ENCODE measurements at regions not wholly inside any gene's neighbourhood (a gene's known extent, or its start where the extent isn't known, plus 50 kb on each side); places are given as distances from the start of the nearest gene placed in this dataset.

GRCh38 chr3:141816958-141817357, 53.8 kb downstream of the GRK7 start:
- BruUV-seq (replicated peaks): no TSS peak
- H3K4me3 ChIP-seq: no peak overlapping the region
- no peak overlapping the region for H3K27ac ChIP-seq (ENCODE audit: extremely low read depth, low read depth, low read length)
- intact Hi-C loops (cut with micrococcal nuclease) (no loop called here), in situ Hi-C loops (cut with MboI) (no loop called here)
- ChIA-PET POLR2A (interaction anchor here (1.1 kb wide), 2 partner anchors 15 to 24 kb away, joined by 3 read pairs; no protein-coding TSS in a partner anchor), CTCF (ENCODE audit: low intra/inter-chr PET ratio) (no interaction called here)
- H3K9me1 ChIP-seq (ENCODE audit: control insufficient read depth, insufficient read depth, low read length): no peaks in the 10 kb centered on the region
- H3K4me2 ChIP-seq (ENCODE audit: insufficient read depth, low read length): no peak overlapping the region
- 0 out of 2 replicates have a peak, but pooled peaks cover 3% of the 10 kb centered on the region for H3K9me3 ChIP-seq (replicated peaks; ENCODE audit: control insufficient read depth, insufficient read depth, low read depth, low read length)
- peak overlapping the region; percentile 69 for H2AFZ ChIP-seq (ENCODE audit: low read depth, low read length)
- FAIRE-seq (no peak), DNase-seq (ENCODE audit: extremely low read depth in 1 of 4, low spot score in 3 of 4) (no peak), ATAC-seq (no peak)
- H3K36me3 ChIP-seq (ENCODE audit: control insufficient read depth, insufficient read depth, low read length): no peaks in the 10 kb centered on the region
- no peaks in the 10 kb centered on the region for H3K4me1 ChIP-seq (replicated peaks in 1 of 2; ENCODE audit: control insufficient read depth in 2 of 2, insufficient read depth in 2 of 2, low read length in 2 of 2)
- TF ChIP-seq ZC3H8 (IDR thresholded peaks at IDR 0.05): no peak
- TF ChIP-seq HMGN3 (IDR thresholded peaks at IDR 0.05; ENCODE audit: borderline replicate concordance, extremely low read depth, insufficient read length, low read depth, low read length): no peak
- no peak for TF ChIP-seq GABPB1 (CRISPR knock-in tag; IDR thresholded peaks at IDR 0.05)
- TF ChIP-seq TBP (optimal IDR thresholded peaks at IDR 0.05; ENCODE audit: low read depth, low read length): no peak
- no peak for TF ChIP-seq PML (IDR thresholded peaks at IDR 0.05; ENCODE audit: low read length)
- TF ChIP-seq, protein P1, sequence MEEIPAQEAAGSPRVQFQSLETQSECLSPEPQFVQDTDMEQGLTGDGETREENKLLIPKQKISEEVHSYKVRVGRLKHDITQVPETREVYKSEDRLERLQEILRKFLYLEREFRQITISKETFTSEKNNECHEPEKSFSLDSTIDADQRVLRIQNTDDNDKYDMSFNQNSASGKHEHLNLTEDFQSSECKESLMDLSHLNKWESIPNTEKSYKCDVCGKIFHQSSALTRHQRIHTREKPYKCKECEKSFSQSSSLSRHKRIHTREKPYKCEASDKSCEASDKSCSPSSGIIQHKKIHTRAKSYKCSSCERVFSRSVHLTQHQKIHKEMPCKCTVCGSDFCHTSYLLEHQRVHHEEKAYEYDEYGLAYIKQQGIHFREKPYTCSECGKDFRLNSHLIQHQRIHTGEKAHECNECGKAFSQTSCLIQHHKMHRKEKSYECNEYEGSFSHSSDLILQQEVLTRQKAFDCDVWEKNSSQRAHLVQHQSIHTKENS (CRISPR knock-in tag; IDR thresholded peaks at IDR 0.05): no peak
- TF ChIP-seq ELK1 (CRISPR knock-in tag; IDR thresholded peaks at IDR 0.05): no peak
- TF ChIP-seq RNF2 (IDR thresholded peaks at IDR 0.05): no peak
- no peak for TF ChIP-seq MTA2 (IDR thresholded peaks at IDR 0.05; ENCODE audit: low read depth)
- TF ChIP-seq, protein P2, sequence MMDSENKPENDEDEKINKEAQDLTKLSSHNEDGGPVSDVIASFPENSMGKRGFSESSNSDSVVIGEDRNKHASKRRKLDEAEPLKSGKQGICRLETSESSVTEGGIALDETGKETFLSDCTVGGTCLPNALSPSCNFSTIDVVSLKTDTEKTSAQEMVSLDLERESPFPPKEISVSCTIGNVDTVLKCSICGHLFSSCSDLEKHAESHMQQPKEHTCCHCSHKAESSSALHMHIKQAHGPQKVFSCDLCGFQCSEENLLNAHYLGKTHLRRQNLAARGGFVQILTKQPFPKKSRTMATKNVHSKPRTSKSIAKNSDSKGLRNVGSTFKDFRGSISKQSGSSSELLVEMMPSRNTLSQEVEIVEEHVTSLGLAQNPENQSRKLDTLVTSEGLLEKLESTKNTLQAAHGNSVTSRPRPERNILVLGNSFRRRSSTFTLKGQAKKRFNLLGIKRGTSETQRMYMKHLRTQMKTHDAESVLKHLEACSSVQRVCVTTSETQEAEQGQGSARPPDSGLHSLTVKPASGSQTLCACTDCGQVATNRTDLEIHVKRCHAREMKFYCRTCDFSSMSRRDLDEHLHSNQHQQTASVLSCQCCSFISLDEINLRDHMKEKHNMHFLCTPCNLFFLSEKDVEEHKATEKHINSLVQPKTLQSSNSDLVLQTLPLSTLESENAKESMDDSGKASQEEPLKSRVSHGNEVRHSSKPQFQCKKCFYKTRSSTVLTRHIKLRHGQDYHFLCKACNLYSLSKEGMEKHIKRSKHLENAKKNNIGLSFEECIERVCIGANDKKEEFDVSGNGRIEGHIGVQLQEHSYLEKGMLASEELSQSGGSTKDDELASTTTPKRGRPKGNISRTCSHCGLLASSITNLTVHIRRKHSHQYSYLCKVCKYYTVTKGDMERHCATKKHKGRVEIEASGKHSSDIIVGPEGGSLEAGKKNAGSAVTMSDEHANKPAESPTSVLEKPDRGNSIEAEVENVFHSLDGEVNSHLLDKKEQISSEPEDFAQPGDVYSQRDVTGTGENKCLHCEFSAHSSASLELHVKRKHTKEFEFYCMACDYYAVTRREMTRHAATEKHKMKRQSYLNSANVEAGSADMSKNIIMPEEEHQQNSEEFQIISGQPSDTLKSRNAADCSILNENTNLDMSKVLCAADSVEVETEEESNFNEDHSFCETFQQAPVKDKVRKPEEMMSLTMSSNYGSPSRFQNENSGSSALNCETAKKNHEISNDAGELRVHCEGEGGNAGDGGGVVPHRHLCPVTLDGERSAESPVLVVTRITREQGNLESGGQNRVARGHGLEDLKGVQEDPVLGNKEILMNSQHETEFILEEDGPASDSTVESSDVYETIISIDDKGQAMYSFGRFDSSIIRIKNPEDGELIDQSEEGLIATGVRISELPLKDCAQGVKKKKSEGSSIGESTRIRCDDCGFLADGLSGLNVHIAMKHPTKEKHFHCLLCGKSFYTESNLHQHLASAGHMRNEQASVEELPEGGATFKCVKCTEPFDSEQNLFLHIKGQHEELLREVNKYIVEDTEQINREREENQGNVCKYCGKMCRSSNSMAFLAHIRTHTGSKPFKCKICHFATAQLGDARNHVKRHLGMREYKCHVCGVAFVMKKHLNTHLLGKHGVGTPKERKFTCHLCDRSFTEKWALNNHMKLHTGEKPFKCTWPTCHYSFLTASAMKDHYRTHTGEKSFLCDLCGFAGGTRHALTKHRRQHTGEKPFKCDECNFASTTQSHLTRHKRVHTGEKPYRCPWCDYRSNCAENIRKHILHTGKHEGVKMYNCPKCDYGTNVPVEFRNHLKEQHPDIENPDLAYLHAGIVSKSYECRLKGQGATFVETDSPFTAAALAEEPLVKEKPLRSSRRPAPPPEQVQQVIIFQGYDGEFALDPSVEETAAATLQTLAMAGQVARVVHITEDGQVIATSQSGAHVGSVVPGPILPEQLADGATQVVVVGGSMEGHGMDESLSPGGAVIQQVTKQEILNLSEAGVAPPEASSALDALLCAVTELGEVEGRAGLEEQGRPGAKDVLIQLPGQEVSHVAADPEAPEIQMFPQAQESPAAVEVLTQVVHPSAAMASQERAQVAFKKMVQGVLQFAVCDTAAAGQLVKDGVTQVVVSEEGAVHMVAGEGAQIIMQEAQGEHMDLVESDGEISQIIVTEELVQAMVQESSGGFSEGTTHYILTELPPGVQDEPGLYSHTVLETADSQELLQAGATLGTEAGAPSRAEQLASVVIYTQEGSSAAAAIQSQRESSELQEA (IDR thresholded peaks at IDR 0.05; ENCODE audit: low read depth): no peak
- no peak for TF ChIP-seq HNRNPH1 (optimal IDR thresholded peaks at IDR 0.05; ENCODE audit: low read depth, low read length)
- no peaks in the 10 kb centered on the region for H3K79me2 ChIP-seq (ENCODE audit: control insufficient read depth, insufficient read depth, low read length)
- no peaks in the 10 kb centered on the region for H3K27me3 ChIP-seq (ENCODE audit: control insufficient read depth in 2 of 2, insufficient read depth in 2 of 2, low read length in 2 of 2)
- no peaks in the 10 kb centered on the region for H4K20me1 ChIP-seq (replicated peaks; ENCODE audit: control insufficient read depth, insufficient read depth, low read length)
- 41% methylated on average over 7 of the region's 7 CpGs for WGBS (ENCODE audit: insufficient coverage, low coverage, missing lambda C conversion rate)
- H3K9ac ChIP-seq (ENCODE audit: insufficient read depth in 1 of 2, low read depth in 2 of 2, low read length in 2 of 2): no peak overlapping the region

Measured in K562 (cell line).